GM12892 (cell line): ENCODE measurements at regions not wholly inside any gene's neighbourhood (a gene's known extent, or its start where the extent isn't known, plus 50 kb on each side); places are given as distances from the start of the nearest gene placed in this dataset.

Source experiments
- POLR2A ChIP-seq: IDR thresholded peaks from 2 replicates; pipeline ENCODE4 v1.6.1; 2011; ENCODE audit warnings: low read depth, low read length, control low read depth
- POLR2AphosphoS5 ChIP-seq: IDR thresholded peaks from 2 replicates; pipeline ENCODE4 v1.6.1; 2011; ENCODE audit warnings: low read depth, low read length, control low read depth
- TAF1 ChIP-seq: IDR thresholded peaks from 2 replicates; pipeline ENCODE4 v1.6.1; 2011; ENCODE audit warnings: low read depth, mild to moderate bottlenecking, control low read depth, low read length, borderline replicate concordance

DNA sequence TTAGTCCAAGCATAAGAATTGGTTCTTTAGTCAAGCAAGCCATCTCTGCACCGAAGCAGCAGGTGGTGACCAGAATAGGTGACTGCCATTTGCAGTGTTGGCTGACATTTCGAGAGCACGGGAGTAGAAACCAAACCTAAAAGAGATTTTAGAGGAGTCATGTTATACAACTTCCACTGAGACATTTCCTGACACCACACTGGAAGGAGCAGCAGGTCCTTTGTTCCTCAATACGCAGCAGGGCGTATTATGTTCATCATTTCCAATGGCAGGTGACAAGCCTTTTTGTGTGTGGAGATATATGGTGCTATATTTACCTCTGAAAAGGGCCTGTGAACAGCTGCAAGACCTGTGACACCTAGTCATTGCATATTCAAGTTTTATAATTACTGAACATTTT is 418.8 kb upstream of the NETO1 start:
- TF ChIP-seq POLR2A (no peak), POLR2AphosphoS5 (no peak), TAF1 (no peak)
